GM12878 (cell line): ENCODE measurements at regions not wholly inside any gene's neighbourhood (a gene's known extent, or its start where the extent isn't known, plus 50 kb on each side); places are given as distances from the start of the nearest gene placed in this dataset.

Source experiments
- ATAC-seq: fragments of 200-7000 bp; cut with Tn5 transposase; 3 replicates; pipeline ENCODE4 v1.9.1; 2020; ENCODE audit warnings: mild to moderate bottlenecking, moderate library complexity
- BruUV-seq: library from RNA; stranded (reverse); fragments of 400-500 nt; replicated peaks from 2 replicates; lab custom pipeline; 2021; lab: Mats Ljungman, UMichigan
- CTCF ChIA-PET: fragments of 300-600 bp; sonication (Branson Sonifier 250); formaldehyde crosslinking; extraction: SDS; loops from one replicate; lab custom pipeline; 2021; ENCODE audit warnings: inconsistent platforms; lab: Yijun Ruan, JAX
- POLR2A ChIA-PET: fragments of 350-600 bp; formaldehyde crosslinking; extraction: SDS; loops from one replicate; lab custom pipeline; 2021; ENCODE audit warnings: inconsistent platforms; lab: Charles Lee
- RAD21 ChIA-PET: fragments of 300-600 bp; sonication (Branson Sonifier 250); formaldehyde crosslinking; loops from one replicate; lab custom pipeline; 2023; ENCODE audit warnings: antibody characterized with exemption; ENCODE audit not compliant: unreplicated experiment; lab: Charles Lee
- SMC1A ChIA-PET: fragments of 300-600 bp; sonication (Branson Sonifier 250); formaldehyde crosslinking; loops from one replicate; lab custom pipeline; 2023; ENCODE audit not compliant: unreplicated experiment, uncharacterized antibody; lab: Charles Lee
- DNase-seq: peaks from one replicate; pipeline ENCODE4 v3.0.0-alpha.2; 2011; ENCODE audit warnings: low read depth, low spot score
- FAIRE-seq: peaks from 3 replicates; lab custom pipeline; 2011; peaks lifted over from hg19 to GRCh38; lab: Jason Lieb, UNC
- H2AFZ ChIP-seq: 2 replicates; pipeline ENCODE4 v1.6.0; 2011; ENCODE audit warnings: low read depth, low read length, control low read depth; ENCODE audit not compliant: control insufficient read depth
- H3K27ac ChIP-seq: 2 replicates; pipeline ENCODE4 v1.5.1; 2011; ENCODE audit warnings: control low read depth; ENCODE audit not compliant: control insufficient read depth, insufficient read depth
- H3K27me3 ChIP-seq, 2 experiments: replicated peaks in 1 of 2; 2 replicates each; pipeline versions ENCODE4 v1.6.0 to v1.6.1; 2011; ENCODE audit warnings: low read length in 1 of 2; ENCODE audit not compliant: control insufficient read depth in 2 of 2, insufficient read depth in 2 of 2
- H3K36me3 ChIP-seq, 2 experiments: 2 replicates each; pipeline ENCODE4 v1.5.1; 2011; ENCODE audit warnings: low read length in 1 of 2; ENCODE audit not compliant: control insufficient read depth in 2 of 2, insufficient read depth in 2 of 2
- H3K4me1 ChIP-seq: 2 replicates; pipeline ENCODE4 v1.6.1; 2011; ENCODE audit warnings: mild to moderate bottlenecking, low read length, moderate library complexity, mixed read lengths; ENCODE audit not compliant: control insufficient read depth, insufficient read depth
- H3K4me2 ChIP-seq: 2 replicates; pipeline ENCODE4 v1.6.0; 2011; ENCODE audit warnings: control low read depth; ENCODE audit not compliant: control insufficient read depth, insufficient read depth
- H3K4me3 ChIP-seq: fragments of 200-600 bp; sonication (generic); 2 replicates; pipeline ENCODE4 v1.5.1; 2016
- H3K79me2 ChIP-seq: 2 replicates; pipeline ENCODE4 v1.6.0; 2011; ENCODE audit warnings: low read length; ENCODE audit not compliant: control insufficient read depth, insufficient read depth
- H3K9ac ChIP-seq: 2 replicates; pipeline ENCODE4 v1.8.0; 2011; ENCODE audit warnings: low read length, control low read depth, mixed read lengths; ENCODE audit not compliant: control insufficient read depth, insufficient read depth
- H3K9me3 ChIP-seq: replicated peaks from 3 replicates; pipeline ENCODE4 v1.5.1; 2011; ENCODE audit warnings: mild to moderate bottlenecking, low read length; ENCODE audit not compliant: control insufficient read depth, insufficient read depth
- H4K20me1 ChIP-seq: 2 replicates; pipeline ENCODE4 v1.6.0; 2011; ENCODE audit not compliant: control insufficient read depth, insufficient read depth
- ATF2 ChIP-seq: IDR thresholded peaks from 2 replicates; pipeline ENCODE4 v1.6.1; 2012; ENCODE audit warnings: low read length, inconsistent platforms
- BCL11A ChIP-seq: IDR thresholded peaks from 2 replicates; pipeline ENCODE4 v1.6.1; 2011; ENCODE audit warnings: low read depth, low read length
- BHLHE40 ChIP-seq, 2 experiments: fragments of 450-650 bp in 1 of 2; IDR thresholded peaks; 2 replicates each; pipeline ENCODE4 v1.6.1; 2011 to 2017; ENCODE audit warnings: low read depth in 2 of 2, borderline replicate concordance in 1 of 2, improper control_type of control experiment in 1 of 2, low read length in 1 of 2, mild to moderate bottlenecking in 1 of 2
- CHD1 ChIP-seq: IDR thresholded peaks from 2 replicates; pipeline ENCODE4 v1.6.1; 2012; ENCODE audit warnings: low read depth, low read length, improper control_type of control experiment
- EED ChIP-seq: sonication (generic); IDR thresholded peaks from 2 replicates; pipeline ENCODE4 v1.6.1; 2016; ENCODE audit warnings: antibody characterized with exemption, low read depth
- EZH2 ChIP-seq: IDR thresholded peaks from 2 replicates; pipeline ENCODE4 v1.6.1; 2012; ENCODE audit warnings: low read depth, mild to moderate bottlenecking, control low read depth, inconsistent platforms, low read length, borderline replicate concordance; ENCODE audit not compliant: control insufficient read depth
- JUNB ChIP-seq: IDR thresholded peaks from 2 replicates; pipeline ENCODE4 v1.6.1; 2016; ENCODE audit warnings: antibody characterized with exemption, mild to moderate bottlenecking
- MTA3 ChIP-seq: IDR thresholded peaks from 2 replicates; pipeline ENCODE4 v1.6.1; 2012; ENCODE audit warnings: low read length, inconsistent platforms, borderline replicate concordance
- NKRF ChIP-seq: fragments of 450-650 bp; conservative IDR thresholded peaks from 2 replicates; pipeline ENCODE4 v1.6.1; 2017; ENCODE audit warnings: mild to moderate bottlenecking, moderate library complexity
- PKNOX1 ChIP-seq: fragments of 450-650 bp; IDR thresholded peaks from 2 replicates; pipeline ENCODE4 v1.6.1; 2016; ENCODE audit warnings: mild to moderate bottlenecking
- PML ChIP-seq: IDR thresholded peaks from 2 replicates; pipeline ENCODE4 v1.6.1; 2012; ENCODE audit warnings: low read length, inconsistent platforms
- RAD51 ChIP-seq: fragments of 450-650 bp; IDR thresholded peaks from 2 replicates; pipeline ENCODE4 v1.6.1; 2016; ENCODE audit warnings: moderate library complexity, mild to moderate bottlenecking, inconsistent platforms
- SMARCA5 ChIP-seq: fragments of 450-650 bp; IDR thresholded peaks from 2 replicates; pipeline ENCODE4 v1.6.1; 2017; ENCODE audit warnings: mild to moderate bottlenecking
- SP1 ChIP-seq: IDR thresholded peaks from one replicate; pipeline ENCODE4 v1.6.1; 2011; ENCODE audit warnings: low read depth, low read length
- SRF ChIP-seq, 2 experiments: IDR thresholded peaks; 2 replicates each; pipeline ENCODE4 v1.6.1; 2011; ENCODE audit warnings: low read depth in 2 of 2, low read length in 2 of 2, mild to moderate bottlenecking in 1 of 2, moderate library complexity in 1 of 2
- STAT3 ChIP-seq: IDR thresholded peaks from 2 replicates; pipeline ENCODE4 v1.6.1; 2011; ENCODE audit warnings: low read depth, low read length, improper control_type of control experiment
- SUZ12 ChIP-seq: fragments of 200-600 bp; sonication (generic); IDR thresholded peaks from one replicate; pipeline ENCODE4 v1.6.1; 2018; ENCODE audit warnings: antibody characterized with exemption, mild to moderate bottlenecking; ENCODE audit not compliant: unreplicated experiment
- YBX1 ChIP-seq: fragments of 450-650 bp; IDR thresholded peaks from 2 replicates; pipeline ENCODE4 v1.6.1; 2016; ENCODE audit warnings: antibody characterized with exemption
- ZBED1 ChIP-seq: IDR thresholded peaks from 2 replicates; pipeline ENCODE4 v1.6.1; 2016; ENCODE audit warnings: borderline replicate concordance
- ZBTB4 ChIP-seq: fragments of 450-650 bp; formaldehyde crosslinking; IDR thresholded peaks from 2 replicates; pipeline ENCODE4 v1.4.0; 2022; ENCODE audit warnings: mild to moderate bottlenecking, moderate library complexity
- in situ Hi-C: fragments of 300-500 bp; cut with MboI; formaldehyde crosslinking; loops from 9 replicates; pipeline ENCODE4 v1.14.3; 2018; ENCODE audit warnings: mixed read lengths
- intact Hi-C: fragments of 100-400 bp; cut with micrococcal nuclease; formaldehyde crosslinking; loops from one replicate; pipeline ENCODE4 v1.14.2; 2022; ENCODE audit not compliant: unreplicated experiment

GRCh38 chr20:60187683-60188082, 229.5 kb downstream of the CDH26 start:
- no peaks in the 10 kb centered on the region; the same call in 2 of the 3 replicates for H3K9me3 ChIP-seq
- no peaks in the 10 kb centered on the region for H3K79me2 ChIP-seq
- no TSS peak for BruUV-seq
- ChIA-PET SMC1A (no interaction called here), RAD21 (no interaction called here), CTCF (no interaction called here), POLR2A (no interaction called here)
- no peak overlapping the region for H3K4me3 ChIP-seq
- DNase-seq (no peak), FAIRE-seq (no peak), ATAC-seq (no peak)
- intact Hi-C loops (no loop called here), in situ Hi-C loops (no loop called here)
- no peak overlapping the region for H3K4me2 ChIP-seq
- H3K9ac ChIP-seq, result no peak overlapping the region
- no peaks in the 10 kb centered on the region for H3K4me1 ChIP-seq
- no peak overlapping the region for H2AFZ ChIP-seq
- TF ChIP-seq ZBTB4 (CRISPR knock-in tag), result no peak
- no peak for TF ChIP-seq SRF (IDR thresholded peaks at IDR 0.05; ENCODE audit: low read depth in 2 of 2, low read length in 2 of 2)
- TF ChIP-seq MTA3, result no peak
- TF ChIP-seq ATF2, result no peak
- no peak for TF ChIP-seq SP1
- TF ChIP-seq SUZ12, result no peak
- no peak for TF ChIP-seq YBX1
- TF ChIP-seq RAD51, result no peak
- TF ChIP-seq EED, result no peak
- TF ChIP-seq JUNB, result no peak
- no peak for TF ChIP-seq CHD1
- no peak for TF ChIP-seq STAT3
- TF ChIP-seq ZBED1, result no peak
- no peak for TF ChIP-seq BHLHE40 (IDR thresholded peaks at IDR 0.05; ENCODE audit: borderline replicate concordance in 1 of 2, low read depth in 2 of 2, low read length in 1 of 2)
- TF ChIP-seq BCL11A, result no peak
- no peak for TF ChIP-seq SMARCA5
- no peak for TF ChIP-seq PKNOX1
- no peak for TF ChIP-seq PML
- no peak for TF ChIP-seq NKRF
- TF ChIP-seq EZH2, result no peak
- no peaks in the 10 kb centered on the region for H4K20me1 ChIP-seq
- H3K27me3 ChIP-seq, result no peaks in the 10 kb centered on the region
- no peaks in the 10 kb centered on the region for H3K36me3 ChIP-seq
- H3K27ac ChIP-seq, result no peak overlapping the region
